22Rv1 (cell line): ENCODE measurements at regions not wholly inside any gene's neighbourhood (a gene's known extent, or its start where the extent isn't known, plus 50 kb on each side); places are given as distances from the start of the nearest gene placed in this dataset.

Experiments
- H3K27ac ChIP-seq: fragments of 450-650 bp; 2 replicates; pipeline ENCODE4 v1.5.1; 2017
- ZFX ChIP-seq: fragments of 450-650 bp; IDR thresholded peaks from 2 replicates; pipeline ENCODE4 v1.6.1; 2017; ENCODE audit warnings: antibody characterized with exemption, borderline replicate concordance
- TF ChIP-seq, protein P1 (sequence below): fragments of 450-650 bp; IDR thresholded peaks from 2 replicates; pipeline ENCODE4 v1.5.1; 2017; ENCODE audit warnings: mild to moderate bottlenecking

GRCh38 chr20:39825524-39825923 lies 863.4 kb downstream of the DHX35 start:
- H3K27ac ChIP-seq: no peak overlapping the region
- TF ChIP-seq, protein P1, sequence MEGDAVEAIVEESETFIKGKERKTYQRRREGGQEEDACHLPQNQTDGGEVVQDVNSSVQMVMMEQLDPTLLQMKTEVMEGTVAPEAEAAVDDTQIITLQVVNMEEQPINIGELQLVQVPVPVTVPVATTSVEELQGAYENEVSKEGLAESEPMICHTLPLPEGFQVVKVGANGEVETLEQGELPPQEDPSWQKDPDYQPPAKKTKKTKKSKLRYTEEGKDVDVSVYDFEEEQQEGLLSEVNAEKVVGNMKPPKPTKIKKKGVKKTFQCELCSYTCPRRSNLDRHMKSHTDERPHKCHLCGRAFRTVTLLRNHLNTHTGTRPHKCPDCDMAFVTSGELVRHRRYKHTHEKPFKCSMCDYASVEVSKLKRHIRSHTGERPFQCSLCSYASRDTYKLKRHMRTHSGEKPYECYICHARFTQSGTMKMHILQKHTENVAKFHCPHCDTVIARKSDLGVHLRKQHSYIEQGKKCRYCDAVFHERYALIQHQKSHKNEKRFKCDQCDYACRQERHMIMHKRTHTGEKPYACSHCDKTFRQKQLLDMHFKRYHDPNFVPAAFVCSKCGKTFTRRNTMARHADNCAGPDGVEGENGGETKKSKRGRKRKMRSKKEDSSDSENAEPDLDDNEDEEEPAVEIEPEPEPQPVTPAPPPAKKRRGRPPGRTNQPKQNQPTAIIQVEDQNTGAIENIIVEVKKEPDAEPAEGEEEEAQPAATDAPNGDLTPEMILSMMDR: no peak
- TF ChIP-seq ZFX: no peak

GRCh38 chr20:39823224-39823623 lies 861.1 kb downstream of the DHX35 start:
- TF ChIP-seq ZFX: no peak
- TF ChIP-seq, protein P1: no peak

GRCh38 chr20:39822667-39823066 lies 860.5 kb downstream of the DHX35 start:
- no peak overlapping the region for H3K27ac ChIP-seq
- no peak for TF ChIP-seq ZFX
- TF ChIP-seq, protein P1: no peak

More at GRCh38 chr20:39823224-39823623, 861.1 kb downstream of the DHX35 start:
- no peak overlapping the region for H3K27ac ChIP-seq

DNA sequence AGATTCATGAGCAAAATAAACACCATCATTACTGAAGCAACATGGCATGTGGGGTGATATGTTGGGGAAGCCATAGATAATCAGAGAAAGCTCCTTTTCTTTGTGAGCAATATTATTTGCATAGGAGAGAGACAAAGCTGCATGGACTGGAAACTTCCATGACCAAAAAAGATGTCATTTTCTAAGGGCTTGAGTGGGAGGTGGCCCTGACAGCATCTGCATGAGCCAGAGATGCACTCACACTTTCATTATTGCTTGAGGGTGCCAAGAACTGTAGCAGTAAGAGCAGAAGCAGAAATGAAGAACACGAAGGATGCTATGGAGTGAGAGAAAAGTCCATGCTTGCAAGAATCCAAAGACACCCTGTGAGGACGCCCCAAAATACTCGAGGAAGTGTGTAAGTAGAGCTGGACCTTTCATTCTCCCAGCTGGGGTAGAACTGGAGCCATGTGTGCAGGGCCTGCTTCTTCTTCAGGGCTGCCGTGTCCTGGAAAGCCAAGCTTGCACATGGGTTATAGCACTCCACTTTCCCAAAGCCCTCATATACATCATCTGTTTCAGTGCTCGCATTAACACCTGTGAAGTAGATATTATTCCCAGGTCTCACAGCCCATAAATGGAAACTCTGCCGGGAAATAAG lies 851.2 kb downstream of the DHX35 start:
- H3K27ac ChIP-seq: no peak overlapping the region
- TF ChIP-seq ZFX: no peak
- TF ChIP-seq, protein P1: no peak

- TF ChIP-seq, protein P1: no peak
- TF ChIP-seq ZFX: no peak
- H3K27ac ChIP-seq: no peak overlapping the region
Measured at GRCh38 chr20:39812116-39812515, 850.0 kb downstream of the DHX35 start.

- TF ChIP-seq, protein P1: no peak
- no peak for TF ChIP-seq ZFX
- no peak overlapping the region for H3K27ac ChIP-seq
Measured at GRCh38 chr20:39810309-39810708, 848.2 kb downstream of the DHX35 start.

GRCh38 chr20:39808613-39809012 lies 846.5 kb downstream of the DHX35 start:
- TF ChIP-seq, protein P1: no peak
- no peak for TF ChIP-seq ZFX

More at GRCh38 chr20:39808613-39809012, 846.5 kb downstream of the DHX35 start:
- no peak overlapping the region for H3K27ac ChIP-seq
